Mucosa of descending colon (tissue), 3 donors: ENCODE measurements at regions not wholly inside any gene's neighbourhood (a gene's known extent, or its start where the extent isn't known, plus 50 kb on each side); places are given as distances from the start of the nearest gene placed in this dataset.
"Not testable (repeated sequence)": the region's sequence is repeated elsewhere in the genome, so short reads cannot be mapped to it uniquely, and the experiment has no call there.

Source experiments
- ATAC-seq: fragments of 200-7000 bp; cut with Tn5 transposase; one replicate; pipeline ENCODE4 v1.9.1; 2020; ENCODE audit warnings: mild to moderate bottlenecking, moderate library complexity
- DNase-seq, 3 donors: peaks; one replicate each; pipeline ENCODE4 v3.0.0-alpha.2; 2020
- H3K36me3 ChIP-seq: fragments of 200-600 bp; one replicate; pipeline ENCODE4 v1.8.0; 2021; ENCODE audit warnings: low read depth, mild to moderate bottlenecking
- H3K4me1 ChIP-seq: fragments of 200-600 bp; one replicate; pipeline ENCODE4 v1.8.0; 2021; ENCODE audit warnings: low read depth, mild to moderate bottlenecking
- H3K4me3 ChIP-seq: fragments of 200-600 bp; one replicate; pipeline ENCODE4 v1.8.0; 2021; ENCODE audit warnings: mild to moderate bottlenecking
- H3K9me3 ChIP-seq: fragments of 200-600 bp; one replicate; pipeline ENCODE4 v1.8.0; 2021; ENCODE audit warnings: mild to moderate bottlenecking
- CTCF ChIP-seq: fragments of 200-600 bp; IDR thresholded peaks from one replicate; pipeline ENCODE4 v1.8.0; 2022; ENCODE audit warnings: antibody characterized with exemption, mild to moderate bottlenecking
- intact Hi-C, 2 donors: fragments of 100-400 bp; cut with DNase I in 1 of 2; cut with micrococcal nuclease in 1 of 2; formaldehyde crosslinking; loops; one replicate each; pipeline versions ENCODE4 v1.11.0 to v1.11.1; 2022; cut with DNase I, micrococcal nuclease
- donor health status: DM: no; HTN: no; CAD: no; lungs with moderate emphysema.
- donor health status: DM: no; HTN: no; CAD: no.
- donor health status: DM: no; HTN: yes; CAD: no.

GRCh38 chr6:141833001-141833655 is 299.6 kb upstream of the GJE1 start:
- Histone ChIP-seq H3K9me3 (peaks cover 23% of the 10 kb centered on the region), H3K4me3 (no peak overlapping the region), H3K36me3 (no peaks in the 10 kb centered on the region), H3K4me1 (no peaks in the 10 kb centered on the region)
- no peak for TF ChIP-seq CTCF
- no peak for ATAC-seq
- intact Hi-C loops, result no loop called here
- no peak for DNase-seq

GRCh38 chr6:141830530-141830929 is 302.2 kb upstream of the GJE1 start:
- Histone ChIP-seq H3K9me3 (peaks cover 23% of the 10 kb centered on the region), H3K4me1 (no peaks in the 10 kb centered on the region), H3K4me3 (no peak overlapping the region), H3K36me3 (no peaks in the 10 kb centered on the region)
- no peak for ATAC-seq
- DNase-seq, result no peak
- intact Hi-C loops, result no loop called here
- no peak for TF ChIP-seq CTCF

- H3K36me3 ChIP-seq, result no peaks in the 10 kb centered on the region
- H3K9me3 ChIP-seq, result peaks cover 23% of the 10 kb centered on the region
- TF ChIP-seq CTCF, result no peak
- no peak for ATAC-seq
- DNase-seq, result no peak
- H3K4me1 ChIP-seq, result no peaks in the 10 kb centered on the region
- intact Hi-C loops, result no loop called here
- H3K4me3 ChIP-seq, result no peak overlapping the region
These were observed 303.0 kb upstream of the GJE1 start for GRCh38 chr6:141829566-141830360.

GRCh38 chr6:141824350-141824749 is 308.4 kb upstream of the GJE1 start:
- no peak for ATAC-seq
- H3K9me3 ChIP-seq, result peaks cover 9% of the 10 kb centered on the region
- H3K36me3 ChIP-seq, result no peaks in the 10 kb centered on the region

GRCh38 chr6:141815039-141815438 is 317.7 kb upstream of the GJE1 start:
- ATAC-seq, H3K4me3 ChIP-seq, intact Hi-C loops, DNase-seq, H3K36me3 ChIP-seq, H3K4me1 ChIP-seq: not testable (repeated sequence)
- peaks cover 10% of the 10 kb centered on the region for H3K9me3 ChIP-seq

More at GRCh38 chr6:141824350-141824749, 308.4 kb upstream of the GJE1 start:
- intact Hi-C loops, result no loop called here
- no peak for DNase-seq
- Histone ChIP-seq H3K4me3 (no peak overlapping the region), H3K4me1 (no peaks in the 10 kb centered on the region)
- TF ChIP-seq CTCF, result no peak

GRCh38 chr6:141809901-141810300 is 322.8 kb upstream of the GJE1 start:
- ATAC-seq, result no peak
- DNase-seq, result no peak
- Histone ChIP-seq H3K9me3 (peaks cover 16% of the 10 kb centered on the region), H3K4me1 (no peaks in the 10 kb centered on the region), H3K36me3 (no peaks in the 10 kb centered on the region), H3K4me3 (no peak overlapping the region)
- TF ChIP-seq CTCF, result no peak
- intact Hi-C loops, result no loop called here
